Activated CD8-positive, alpha-beta memory T cell treated with anti-CD3 and anti-CD28 coated beads for 24 hours (primary cell): ENCODE measurements at regions not wholly inside any gene's neighbourhood (a gene's known extent, or its start where the extent isn't known, plus 50 kb on each side); places are given as distances from the start of the nearest gene placed in this dataset.
"Not testable (repeated sequence)": the region's sequence is repeated elsewhere in the genome, so short reads cannot be mapped to it uniquely, and the experiment has no call there.

ENCODE experiments used
- DNase-seq: peaks from one replicate; pipeline ENCODE4 v3.0.0-alpha.2; 2020

- DNase-seq: no peak
Measured at GRCh38 chr4:3936184-3936583, 170.0 kb downstream of the ADRA2C start.

GRCh38 chr4:3937849-3938562 lies 171.8 kb downstream of the ADRA2C start:
- not testable (repeated sequence) for DNase-seq

GRCh38 chr4:3938676-3939075 lies 172.5 kb downstream of the ADRA2C start:
- not testable (repeated sequence) for DNase-seq

GRCh38 chr4:3939954-3940591 lies 173.9 kb downstream of the ADRA2C start:
- not testable (repeated sequence) for DNase-seq

GRCh38 chr4:3941735-3942522 lies 175.7 kb downstream of the ADRA2C start:
- not testable (repeated sequence) for DNase-seq

GRCh38 chr4:3942569-3942971 lies 176.4 kb downstream of the ADRA2C start:
- peak; percentile 80 for DNase-seq

- DNase-seq: not testable (repeated sequence)
Measured at GRCh38 chr4:3943051-3943450, 176.9 kb downstream of the ADRA2C start.

GRCh38 chr4:3945511-3946290 lies 179.5 kb downstream of the ADRA2C start:
- DNase-seq: no peak

GRCh38 chr4:3946553-3946952 lies 180.4 kb downstream of the ADRA2C start:
- not testable (repeated sequence) for DNase-seq

- not testable (repeated sequence) for DNase-seq
Measured at GRCh38 chr4:3947761-3948160, 181.6 kb downstream of the ADRA2C start.

- DNase-seq: not testable (repeated sequence)
Measured at GRCh38 chr4:3948210-3948609, 182.0 kb downstream of the ADRA2C start.

GRCh38 chr4:3949916-3950315 lies 183.7 kb downstream of the ADRA2C start:
- not testable (repeated sequence) for DNase-seq

- DNase-seq: not testable (repeated sequence)
Measured at GRCh38 chr4:3952443-3953139, 186.4 kb downstream of the ADRA2C start.

- not testable (repeated sequence) for DNase-seq
Measured at GRCh38 chr4:3953140-3953489, 186.9 kb downstream of the ADRA2C start.

- DNase-seq: peak; percentile 86
Measured at GRCh38 chr4:3954540-3955320, 188.5 kb downstream of the ADRA2C start.

- DNase-seq: peak; percentile 99
Measured at GRCh38 chr4:3955321-3956164, 189.4 kb downstream of the ADRA2C start.

GRCh38 chr4:3956165-3956867 lies 190.1 kb downstream of the ADRA2C start:
- peak; percentile 59 for DNase-seq

GRCh38 chr4:3961091-3961672 lies 195.0 kb downstream of the ADRA2C start:
- not testable (repeated sequence) for DNase-seq

- DNase-seq: not testable (repeated sequence)
Measured at GRCh38 chr4:3964572-3965278, 198.5 kb downstream of the ADRA2C start.
